ENCODE measurements at regions not wholly inside any gene's neighbourhood (a gene's known extent, or its start where the extent isn't known, plus 50 kb on each side); places are given as distances from the start of the nearest gene placed in this dataset.

- H3K4me3 ChIP-seq (ENCODE audit: control insufficient read depth, low read depth, low read length), result no peak overlapping the region
- no peak for DNase-seq (ENCODE audit: low read depth)
- TF ChIP-seq CTCF (IDR thresholded peaks at IDR 0.05; ENCODE audit: control insufficient read depth, insufficient read depth, low read depth, low read length, missing control alignments), result no peak
These were observed 76.5 kb downstream of the TENT5C start for GRCh38 chr1:117682372-117682771.

GRCh38 chr1:117683571-117684285, 77.9 kb downstream of the TENT5C start:
- H3K4me3 ChIP-seq (ENCODE audit: control insufficient read depth, low read depth, low read length), result no peak overlapping the region
- TF ChIP-seq CTCF (IDR thresholded peaks at IDR 0.05; ENCODE audit: control insufficient read depth, insufficient read depth, low read depth, low read length, missing control alignments), result no peak
- DNase-seq (ENCODE audit: low read depth), result peak; percentile 25

GRCh38 chr1:117685936-117686806, 80.3 kb downstream of the TENT5C start:
- TF ChIP-seq CTCF (IDR thresholded peaks at IDR 0.05; ENCODE audit: control insufficient read depth, insufficient read depth, low read depth, low read length, missing control alignments), result no peak
- no peak overlapping the region for H3K4me3 ChIP-seq (ENCODE audit: control insufficient read depth, low read depth, low read length)
- DNase-seq (ENCODE audit: low read depth), result no peak

- H3K4me3 ChIP-seq (ENCODE audit: control insufficient read depth, low read depth, low read length), result no peak overlapping the region
- no peak for TF ChIP-seq CTCF (IDR thresholded peaks at IDR 0.05; ENCODE audit: control insufficient read depth, insufficient read depth, low read depth, low read length, missing control alignments)
- DNase-seq (ENCODE audit: low read depth), result no peak
These were observed 81.1 kb downstream of the TENT5C start for GRCh38 chr1:117686907-117687306.

- H3K4me3 ChIP-seq (ENCODE audit: control insufficient read depth, low read depth, low read length), result no peak overlapping the region
- DNase-seq (ENCODE audit: low read depth), result no peak
- no peak for TF ChIP-seq CTCF (IDR thresholded peaks at IDR 0.05; ENCODE audit: control insufficient read depth, insufficient read depth, low read depth, low read length, missing control alignments)
These were observed 84.3 kb downstream of the TENT5C start for GRCh38 chr1:117689997-117690625.

- TF ChIP-seq CTCF (IDR thresholded peaks at IDR 0.05; ENCODE audit: control insufficient read depth, insufficient read depth, low read depth, low read length, missing control alignments), result no peak
- H3K4me3 ChIP-seq (ENCODE audit: control insufficient read depth, low read depth, low read length), result no peak overlapping the region
- no peak for DNase-seq (ENCODE audit: low read depth)
These were observed 86.1 kb downstream of the TENT5C start for GRCh38 chr1:117691942-117692341.

All from AG09309 (cell line).